HS-5 (cell line): ENCODE measurements at regions not wholly inside any gene's neighbourhood (a gene's known extent, or its start where the extent isn't known, plus 50 kb on each side); places are given as distances from the start of the nearest gene placed in this dataset.
"Not testable (repeated sequence)": the region's sequence is repeated elsewhere in the genome, so short reads cannot be mapped to it uniquely, and the experiment has no call there.

Source experiments
- DNase-seq: peaks from one replicate; pipeline ENCODE4 v3.0.0-alpha.2; 2012; ENCODE audit warnings: low read depth

- DNase-seq: no peak
Observed at GRCh38 chr4:125750828-125751466, 436.2 kb downstream of the FAT4 start.

DNA sequence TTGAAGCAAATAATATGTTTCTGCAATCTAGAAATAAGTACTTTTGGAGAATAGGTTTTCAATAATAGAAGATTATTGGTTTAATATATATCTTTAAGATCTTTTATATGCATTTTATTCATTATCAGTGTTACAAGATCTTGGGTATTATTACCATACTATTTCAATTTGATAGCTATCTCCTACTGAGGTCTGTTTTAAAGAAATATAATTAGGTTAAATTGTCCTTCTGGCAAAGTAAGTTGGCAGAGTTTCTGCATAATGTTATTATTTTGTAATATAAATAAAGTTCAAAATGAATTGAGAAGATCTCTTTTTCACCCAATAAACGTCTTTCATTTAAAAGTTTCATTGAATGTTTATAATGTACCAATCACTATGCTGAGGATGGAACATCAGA, 443.7 kb downstream of the FAT4 start:
- DNase-seq: no peak

DNA sequence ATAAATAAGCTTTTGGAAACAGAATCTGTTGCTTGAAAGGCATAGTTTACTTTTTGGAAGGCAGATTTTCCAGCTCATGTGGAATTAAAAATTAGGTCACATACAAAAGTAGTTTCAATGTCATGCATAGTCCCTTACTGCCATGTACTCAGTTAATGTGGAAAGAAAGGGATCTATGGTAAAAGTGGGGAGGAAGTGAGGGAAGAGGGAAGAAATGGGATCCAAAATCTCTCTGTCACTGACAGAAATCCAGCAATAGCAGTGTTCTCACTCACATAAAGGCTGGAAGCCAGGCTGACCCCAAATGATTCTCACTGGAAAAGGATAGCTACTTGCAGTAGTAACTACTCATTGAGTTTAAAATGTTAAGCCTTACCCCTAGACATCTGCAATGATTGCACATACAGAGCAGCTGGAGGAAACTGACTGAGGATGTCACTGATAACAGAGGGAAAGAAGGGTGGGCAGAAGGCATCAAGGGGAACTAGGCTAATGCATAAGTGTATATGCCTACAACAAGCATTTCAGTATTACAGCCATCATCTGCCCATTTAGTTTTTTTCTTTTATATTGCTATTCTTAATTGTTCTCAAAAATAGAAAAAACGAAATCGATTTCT, 445.6 kb downstream of the FAT4 start:
- DNase-seq: no peak

- DNase-seq: no peak
Observed at GRCh38 chr4:125760956-125761355, 446.2 kb downstream of the FAT4 start.

GRCh38 chr4:125762537-125762936, 447.8 kb downstream of the FAT4 start:
- no peak for DNase-seq

- DNase-seq: no peak
Observed at GRCh38 chr4:125765941-125766340, 451.2 kb downstream of the FAT4 start.

DNA sequence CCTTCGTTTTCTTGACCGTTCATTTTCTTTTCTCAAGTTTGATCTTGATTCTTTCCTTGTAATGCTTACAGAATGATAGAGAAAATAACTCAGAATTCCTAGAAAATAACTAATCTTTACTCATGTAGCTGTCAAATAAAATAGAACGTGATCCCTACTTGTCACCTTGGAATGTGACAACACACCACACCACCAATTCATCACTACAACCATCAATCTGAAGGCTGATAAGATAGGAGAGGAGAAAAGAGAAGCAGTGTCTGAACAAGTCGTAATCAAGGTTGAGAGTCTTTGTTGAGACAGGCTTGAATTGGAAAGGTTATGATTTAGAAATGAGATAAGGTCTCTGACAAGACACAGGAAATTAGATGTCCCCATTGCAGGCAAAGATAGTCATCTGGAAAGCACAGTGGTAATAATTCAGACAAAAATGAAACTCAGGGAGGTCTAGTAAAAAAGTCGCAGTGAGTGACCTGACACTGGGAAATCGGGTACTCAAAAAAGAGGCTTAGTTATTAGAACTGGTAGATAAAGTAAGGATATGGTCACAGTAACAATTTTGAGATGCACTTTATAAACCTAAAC, 456.2 kb downstream of the FAT4 start:
- no peak for DNase-seq

- no peak for DNase-seq
Observed at GRCh38 chr4:125772680-125773079, 457.9 kb downstream of the FAT4 start.

DNA sequence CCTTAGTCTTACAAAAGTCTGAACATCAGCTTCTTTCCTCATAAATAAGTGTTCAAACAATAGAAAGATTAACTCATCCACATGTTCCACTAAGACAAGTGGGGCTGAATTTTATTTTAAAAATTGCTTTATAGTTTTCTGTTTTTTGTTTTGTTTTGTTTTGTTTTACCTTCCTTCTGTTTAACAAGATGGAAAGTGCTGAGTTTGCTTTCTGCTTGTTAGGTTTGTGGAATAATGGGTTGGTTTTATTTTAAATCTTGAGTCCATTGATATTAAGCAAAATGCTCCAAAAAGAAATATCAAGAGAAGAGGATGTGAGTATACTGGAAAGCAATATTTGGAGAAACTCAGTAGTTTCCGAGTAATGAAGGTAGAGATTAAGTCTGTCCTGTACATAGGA, 458.7 kb downstream of the FAT4 start:
- no peak for DNase-seq

DNA sequence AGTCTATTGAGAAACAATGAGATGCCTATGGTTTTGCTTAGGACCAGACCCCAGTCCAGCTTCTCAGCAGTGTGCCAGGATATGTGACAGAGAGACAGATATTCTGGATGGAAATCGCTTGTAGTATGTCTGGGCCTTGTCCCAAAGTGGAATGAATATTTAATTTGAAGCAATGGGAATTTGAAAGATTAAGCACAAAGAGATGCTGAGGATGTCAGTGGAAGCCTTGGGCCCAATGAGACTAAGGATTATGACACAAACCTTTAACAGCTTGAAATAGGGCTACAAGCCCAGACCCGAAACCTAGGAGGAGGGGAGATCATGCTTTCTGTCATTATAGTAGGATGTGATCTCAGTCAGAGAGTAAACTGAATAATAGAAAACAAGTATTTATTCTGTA, 459.2 kb downstream of the FAT4 start:
- DNase-seq: no peak

DNA sequence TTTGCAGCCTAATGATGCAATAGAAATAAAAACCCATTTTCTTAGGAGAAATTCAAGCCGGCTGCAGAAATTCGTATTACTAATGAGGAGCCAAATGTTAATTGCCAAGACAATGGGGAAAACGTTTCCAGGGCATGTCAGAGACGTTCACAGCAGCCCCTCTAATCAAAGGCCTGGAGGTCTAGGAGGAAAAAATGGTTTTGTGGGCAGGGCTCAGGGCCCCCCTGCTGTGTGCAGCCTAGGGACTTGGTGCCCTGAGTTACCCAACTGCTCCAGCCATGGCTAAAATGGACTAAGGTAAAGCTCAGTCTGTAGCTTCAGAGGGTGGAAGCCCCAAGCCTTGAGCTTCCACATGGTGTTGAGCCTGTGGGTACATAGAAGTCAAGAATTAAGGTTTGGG, 461.4 kb downstream of the FAT4 start:
- DNase-seq: no peak

GRCh38 chr4:125780164-125780563, 465.4 kb downstream of the FAT4 start:
- DNase-seq: no peak

DNA sequence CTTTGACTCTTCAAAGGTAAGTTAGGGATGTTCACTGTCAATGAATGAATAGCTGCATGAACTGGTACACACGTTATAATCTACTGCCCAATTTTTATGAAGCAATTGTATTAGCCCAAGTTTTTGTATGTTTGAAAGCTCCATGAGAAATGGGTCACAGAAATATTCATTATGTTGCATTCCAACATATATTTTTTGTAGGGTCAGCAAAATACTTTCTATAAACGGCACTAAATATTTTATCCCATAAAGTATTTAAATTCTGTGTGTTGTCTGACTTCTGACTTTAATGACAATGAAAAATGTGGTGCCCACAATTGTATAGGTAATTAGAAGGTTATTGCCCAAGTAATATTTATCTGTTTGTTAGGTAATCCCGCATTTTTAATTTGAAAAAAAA, 466.0 kb downstream of the FAT4 start:
- no peak for DNase-seq

- no peak for DNase-seq
Observed at GRCh38 chr4:125781651-125782050, 466.9 kb downstream of the FAT4 start.

- DNase-seq: no peak
Observed at GRCh38 chr4:125784741-125785140, 470.0 kb downstream of the FAT4 start.

DNA sequence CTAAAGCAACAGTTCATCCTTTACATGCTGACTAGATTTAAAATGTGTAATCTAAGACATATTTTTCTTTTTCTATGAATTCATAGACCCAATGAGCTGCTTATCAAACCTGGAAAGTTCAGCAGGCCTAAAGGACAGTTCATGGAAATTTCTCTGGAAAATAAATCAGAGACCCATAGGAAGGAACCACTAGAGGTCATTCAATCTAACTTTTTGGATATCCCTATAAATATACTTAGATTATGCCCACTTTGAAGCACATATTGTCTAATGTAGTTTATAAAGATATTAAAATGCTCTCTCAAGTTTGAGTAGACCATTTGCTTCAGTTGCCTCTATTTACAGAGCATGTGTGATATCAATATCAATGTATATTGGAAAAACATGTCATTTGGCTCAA, 473.0 kb downstream of the FAT4 start:
- DNase-seq: no peak

- DNase-seq: no peak
Observed at GRCh38 chr4:125789023-125789422, 474.3 kb downstream of the FAT4 start.

- DNase-seq: no peak
Observed at GRCh38 chr4:125791896-125792295, 477.1 kb downstream of the FAT4 start.

DNA sequence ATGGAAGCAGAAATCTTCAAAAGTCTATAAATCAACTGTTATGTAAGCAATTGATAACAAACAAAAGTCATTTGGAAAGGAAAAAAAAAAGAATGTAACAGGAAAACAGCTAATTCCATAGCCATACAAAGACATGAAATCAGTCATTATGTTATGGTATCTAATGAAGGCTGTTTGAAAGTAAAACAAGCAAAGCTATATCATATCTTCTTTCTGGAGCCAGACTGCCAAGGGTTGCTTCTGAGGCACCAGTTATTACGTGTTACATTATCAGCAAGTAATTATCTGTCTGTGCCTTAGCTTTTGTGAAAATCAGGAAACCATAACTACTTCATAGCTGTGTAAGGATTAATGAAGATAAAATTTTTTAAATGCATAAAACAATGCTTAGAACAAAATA, 480.2 kb downstream of the FAT4 start:
- DNase-seq: no peak

DNA sequence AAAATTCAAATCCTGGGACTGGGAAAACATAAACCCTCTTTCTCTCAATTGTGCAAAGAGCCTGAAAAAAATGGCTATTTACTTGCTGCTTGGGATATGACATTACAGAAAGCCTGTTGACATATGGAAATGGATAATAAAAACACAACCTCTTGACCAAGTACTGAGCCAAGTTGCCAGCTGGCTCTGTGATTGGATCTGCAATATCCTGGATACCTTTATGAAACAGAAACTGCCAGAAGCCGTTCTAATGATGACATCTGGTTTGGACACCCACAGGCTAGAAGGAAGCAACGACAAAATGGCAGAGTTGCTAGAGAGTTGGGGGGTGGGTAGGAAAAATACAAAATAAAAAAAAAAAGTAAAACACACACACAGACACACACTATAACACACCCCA, 481.4 kb downstream of the FAT4 start:
- no peak for DNase-seq

DNA sequence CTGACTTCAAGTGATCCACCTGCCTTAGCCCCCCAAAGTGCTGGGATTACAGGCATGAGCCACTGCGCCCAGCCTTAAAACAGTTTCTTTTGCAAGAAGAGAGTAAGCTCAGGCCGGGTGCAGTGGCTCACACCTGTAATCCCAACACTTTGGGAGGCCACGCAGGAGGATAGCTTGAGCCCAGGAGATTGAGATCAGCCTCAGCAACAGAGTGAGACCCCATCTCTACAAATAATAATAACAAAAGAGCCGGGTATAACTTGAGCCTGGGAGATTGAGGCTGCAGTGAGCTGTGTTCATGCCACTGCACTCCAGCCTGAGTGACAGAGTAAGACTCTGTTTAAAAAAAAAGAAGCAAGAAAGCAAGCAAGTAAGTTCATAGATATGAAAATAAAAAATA, 482.9 kb downstream of the FAT4 start:
- not testable (repeated sequence) for DNase-seq

DNA sequence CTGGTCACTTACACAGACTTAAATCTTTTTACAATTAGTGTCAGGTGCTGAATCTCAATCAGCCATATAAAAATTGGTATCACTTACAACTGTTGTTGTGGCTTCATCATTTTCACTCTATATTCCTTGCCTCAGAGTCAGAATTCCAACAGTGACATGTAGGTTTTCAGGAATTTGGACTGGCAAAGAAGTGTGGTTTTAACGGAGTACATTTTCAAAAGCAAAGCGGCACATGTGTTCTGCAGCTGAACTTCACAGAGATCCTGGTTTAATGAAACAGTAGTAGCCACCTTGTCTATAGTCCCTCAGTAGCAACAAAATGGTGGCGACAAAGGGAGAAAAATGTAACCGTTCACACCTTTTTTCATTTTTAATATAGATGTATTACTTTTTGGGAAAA, 486.6 kb downstream of the FAT4 start:
- no peak for DNase-seq

DNA sequence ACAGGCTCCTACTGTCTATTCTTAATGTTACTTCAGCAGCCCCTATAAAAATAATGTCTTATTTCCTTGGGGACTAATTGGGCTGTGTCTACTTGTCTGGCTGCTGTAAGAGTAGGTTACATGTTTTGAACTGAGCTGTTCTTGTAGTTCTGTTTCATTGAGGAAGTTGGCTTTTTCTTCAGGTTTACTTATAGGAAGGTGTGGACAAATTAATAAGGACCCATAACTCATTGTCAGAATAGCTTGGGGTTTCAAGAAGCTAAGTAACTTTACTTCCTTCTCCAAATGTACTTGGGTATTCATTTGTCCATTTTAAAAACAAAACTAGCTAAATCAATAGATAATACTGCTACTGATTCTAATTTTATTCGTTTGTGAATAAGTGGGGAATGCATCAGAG, 487.2 kb downstream of the FAT4 start:
- DNase-seq: no peak

DNA sequence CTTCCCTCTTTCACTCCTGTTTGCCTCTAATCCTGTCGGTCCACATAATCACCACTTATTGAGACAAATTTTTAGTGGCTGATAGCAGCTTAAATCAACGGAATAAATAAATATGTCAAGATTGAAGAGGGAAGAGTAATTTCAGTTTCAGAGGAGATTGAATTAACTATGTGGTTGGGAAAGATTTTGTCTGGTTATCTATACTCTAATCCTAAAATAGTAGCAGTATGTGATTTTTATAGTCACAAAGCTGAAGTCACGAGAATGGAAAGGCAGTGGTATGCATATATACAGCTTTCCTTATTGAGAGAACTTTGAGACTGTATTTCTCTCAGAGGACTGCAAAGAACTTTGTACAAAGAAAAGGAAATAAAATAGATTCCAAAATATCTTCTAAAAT, 493.3 kb downstream of the FAT4 start:
- DNase-seq: no peak
